Neural progenitor cell (in vitro differentiated cells): ENCODE measurements at regions not wholly inside any gene's neighbourhood (a gene's known extent, or its start where the extent isn't known, plus 50 kb on each side); places are given as distances from the start of the nearest gene placed in this dataset.
"Not testable (repeated sequence)": the region's sequence is repeated elsewhere in the genome, so short reads cannot be mapped to it uniquely, and the experiment has no call there.

ENCODE experiments used
- CTCF ChIP-seq: fragments of 200-600 bp; sonication (generic); IDR thresholded peaks from 2 replicates; pipeline ENCODE4 v1.5.1; 2017; ENCODE audit warnings: antibody characterized with exemption, mild to moderate bottlenecking
- EZH2 ChIP-seq: fragments of 200-600 bp; sonication (generic); IDR thresholded peaks from 2 replicates; pipeline ENCODE4 v1.6.1; 2017; ENCODE audit warnings: antibody characterized with exemption, mild to moderate bottlenecking, moderate library complexity
- EZH2phosphoT487 ChIP-seq: fragments of 200-600 bp; sonication (generic); IDR thresholded peaks from 2 replicates; pipeline ENCODE4 v1.6.1; 2017; ENCODE audit warnings: antibody characterized with exemption

GRCh38 chr13:21890220-21890619 lies 219.3 kb downstream of the FGF9 start:
- TF ChIP-seq CTCF, EZH2phosphoT487, EZH2: not testable (repeated sequence)
